OCI-LY7 (cell line): ENCODE measurements at regions not wholly inside any gene's neighbourhood (a gene's known extent, or its start where the extent isn't known, plus 50 kb on each side); places are given as distances from the start of the nearest gene placed in this dataset.

Experiments
- EZH2phosphoT487 ChIP-seq: fragments of 200-600 bp; sonication (generic); IDR thresholded peaks from 2 replicates; pipeline ENCODE4 v1.6.1; 2018; ENCODE audit warnings: low read depth, borderline replicate concordance, mild to moderate bottlenecking, mixed run types, antibody characterized with exemption, low read length, moderate library complexity, mixed read lengths
- TF ChIP-seq, protein P1 (sequence below): fragments of 200-600 bp; sonication (generic); conservative IDR thresholded peaks from 2 replicates; pipeline ENCODE4 v1.5.1; 2014; ENCODE audit warnings: mild to moderate bottlenecking, antibody characterized with exemption, low read length, moderate library complexity, mixed read lengths

DNA sequence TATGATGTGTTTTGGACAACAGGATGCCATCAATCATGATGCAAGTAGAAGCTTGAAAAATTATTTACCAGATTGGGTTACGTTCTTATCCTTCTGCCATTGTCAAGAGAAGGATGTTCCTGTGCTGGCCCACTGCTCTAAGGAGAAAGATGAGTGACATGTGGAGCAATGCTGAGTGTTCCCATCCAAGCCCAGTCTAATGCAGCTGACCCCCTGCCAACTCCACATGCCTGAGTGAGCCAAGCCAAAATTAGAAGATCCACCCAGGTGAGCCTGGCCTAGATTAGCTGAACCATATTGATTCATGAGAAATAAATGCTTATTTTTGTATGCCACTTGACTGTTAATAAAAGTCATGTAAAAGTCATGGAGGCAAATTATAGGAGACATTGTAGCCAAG is 446.5 kb downstream of the CNTN3 start:
- TF ChIP-seq, protein P1, sequence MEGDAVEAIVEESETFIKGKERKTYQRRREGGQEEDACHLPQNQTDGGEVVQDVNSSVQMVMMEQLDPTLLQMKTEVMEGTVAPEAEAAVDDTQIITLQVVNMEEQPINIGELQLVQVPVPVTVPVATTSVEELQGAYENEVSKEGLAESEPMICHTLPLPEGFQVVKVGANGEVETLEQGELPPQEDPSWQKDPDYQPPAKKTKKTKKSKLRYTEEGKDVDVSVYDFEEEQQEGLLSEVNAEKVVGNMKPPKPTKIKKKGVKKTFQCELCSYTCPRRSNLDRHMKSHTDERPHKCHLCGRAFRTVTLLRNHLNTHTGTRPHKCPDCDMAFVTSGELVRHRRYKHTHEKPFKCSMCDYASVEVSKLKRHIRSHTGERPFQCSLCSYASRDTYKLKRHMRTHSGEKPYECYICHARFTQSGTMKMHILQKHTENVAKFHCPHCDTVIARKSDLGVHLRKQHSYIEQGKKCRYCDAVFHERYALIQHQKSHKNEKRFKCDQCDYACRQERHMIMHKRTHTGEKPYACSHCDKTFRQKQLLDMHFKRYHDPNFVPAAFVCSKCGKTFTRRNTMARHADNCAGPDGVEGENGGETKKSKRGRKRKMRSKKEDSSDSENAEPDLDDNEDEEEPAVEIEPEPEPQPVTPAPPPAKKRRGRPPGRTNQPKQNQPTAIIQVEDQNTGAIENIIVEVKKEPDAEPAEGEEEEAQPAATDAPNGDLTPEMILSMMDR: no peak
- no peak for TF ChIP-seq EZH2phosphoT487
